BJ (cell line): ENCODE measurements at regions not wholly inside any gene's neighbourhood (a gene's known extent, or its start where the extent isn't known, plus 50 kb on each side); places are given as distances from the start of the nearest gene placed in this dataset.
"Not testable (repeated sequence)": the region's sequence is repeated elsewhere in the genome, so short reads cannot be mapped to it uniquely, and the experiment has no call there.

Experiments used
- CTCF ChIA-PET: fragments of 350-600 bp; formaldehyde crosslinking; extraction: SDS; loops from one replicate; lab custom pipeline; 2021; ENCODE audit warnings: antibody characterized with exemption, inconsistent platforms; lab: Yijun Ruan, JAX
- POLR2A ChIA-PET: fragments of 300-600 bp; sonication (Branson Sonifier 250); formaldehyde crosslinking; extraction: SDS; loops from one replicate; lab custom pipeline; 2021; ENCODE audit warnings: antibody characterized with exemption; lab: Charles Lee
- DNase-seq: peaks from one replicate; pipeline ENCODE4 v3.0.0-alpha.2; 2011; ENCODE audit warnings: low read depth
- H3K27me3 ChIP-seq: 2 replicates; pipeline ENCODE4 v1.6.0; 2011; ENCODE audit warnings: low read length; ENCODE audit not compliant: control insufficient read depth, insufficient read depth
- H3K36me3 ChIP-seq: 2 replicates; pipeline ENCODE4 v1.5.1; 2011; ENCODE audit warnings: low read length; ENCODE audit not compliant: control insufficient read depth, insufficient read depth
- H3K4me3 ChIP-seq: 2 replicates; pipeline ENCODE4 v1.5.1; 2011; ENCODE audit warnings: low read depth, mild to moderate bottlenecking, control low read depth, low read length
- TF ChIP-seq, protein P1 (sequence below): IDR thresholded peaks from 2 replicates; pipeline ENCODE4 v1.5.1; 2011; ENCODE audit warnings: low read depth, mild to moderate bottlenecking, control low read depth, inconsistent platforms, low read length, moderate library complexity; ENCODE audit not compliant: insufficient read depth

DNA sequence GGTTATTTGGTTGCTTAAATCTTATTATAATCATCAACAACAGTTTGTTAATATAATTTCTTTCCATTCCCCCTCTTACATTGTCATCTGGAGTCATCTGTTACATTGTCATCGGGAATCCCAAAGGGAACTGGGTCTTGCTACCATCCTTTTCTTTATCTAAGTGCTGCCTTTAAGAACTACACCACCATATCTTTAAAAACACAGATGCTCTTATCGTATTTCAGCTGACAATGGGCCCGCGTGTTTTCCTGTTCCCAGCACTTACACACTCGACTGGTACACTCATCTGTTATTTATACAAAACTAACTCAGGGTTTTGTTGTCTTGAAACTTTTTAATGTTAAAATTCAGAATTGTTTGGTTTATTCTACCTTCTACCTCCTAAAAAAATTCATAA lies 256.2 kb upstream of the MGMT start:
- Histone ChIP-seq H3K4me3 (no peak overlapping the region), H3K27me3 (no peaks in the 10 kb centered on the region), H3K36me3 (no peaks in the 10 kb centered on the region)
- TF ChIP-seq, protein P1, sequence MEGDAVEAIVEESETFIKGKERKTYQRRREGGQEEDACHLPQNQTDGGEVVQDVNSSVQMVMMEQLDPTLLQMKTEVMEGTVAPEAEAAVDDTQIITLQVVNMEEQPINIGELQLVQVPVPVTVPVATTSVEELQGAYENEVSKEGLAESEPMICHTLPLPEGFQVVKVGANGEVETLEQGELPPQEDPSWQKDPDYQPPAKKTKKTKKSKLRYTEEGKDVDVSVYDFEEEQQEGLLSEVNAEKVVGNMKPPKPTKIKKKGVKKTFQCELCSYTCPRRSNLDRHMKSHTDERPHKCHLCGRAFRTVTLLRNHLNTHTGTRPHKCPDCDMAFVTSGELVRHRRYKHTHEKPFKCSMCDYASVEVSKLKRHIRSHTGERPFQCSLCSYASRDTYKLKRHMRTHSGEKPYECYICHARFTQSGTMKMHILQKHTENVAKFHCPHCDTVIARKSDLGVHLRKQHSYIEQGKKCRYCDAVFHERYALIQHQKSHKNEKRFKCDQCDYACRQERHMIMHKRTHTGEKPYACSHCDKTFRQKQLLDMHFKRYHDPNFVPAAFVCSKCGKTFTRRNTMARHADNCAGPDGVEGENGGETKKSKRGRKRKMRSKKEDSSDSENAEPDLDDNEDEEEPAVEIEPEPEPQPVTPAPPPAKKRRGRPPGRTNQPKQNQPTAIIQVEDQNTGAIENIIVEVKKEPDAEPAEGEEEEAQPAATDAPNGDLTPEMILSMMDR = no peak
- CTCF ChIA-PET = no interaction called here
- POLR2A ChIA-PET = no interaction called here
- no peak for DNase-seq

DNA sequence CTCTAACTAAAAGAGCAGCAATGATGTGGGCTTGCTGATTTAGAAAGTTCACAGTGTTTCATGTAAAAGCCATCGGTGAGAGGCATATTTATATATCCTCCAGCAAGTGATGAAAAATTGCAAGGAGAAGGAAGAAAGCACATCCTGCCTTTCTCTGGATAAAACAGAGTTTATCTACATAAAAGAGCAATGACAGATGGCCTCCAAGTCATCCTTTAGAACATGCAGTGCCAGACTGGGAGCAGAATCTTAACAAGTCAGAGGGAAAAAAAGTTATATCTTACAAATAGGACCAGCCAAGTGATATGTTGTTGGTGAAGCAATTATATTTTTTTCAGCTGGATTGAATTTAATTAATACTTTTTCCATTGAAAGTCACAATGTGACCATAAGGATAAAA lies 253.8 kb upstream of the MGMT start:
- H3K36me3 ChIP-seq = no peaks in the 10 kb centered on the region
- DNase-seq = no peak
- no peaks in the 10 kb centered on the region for H3K27me3 ChIP-seq
- ChIA-PET CTCF (no interaction called here), POLR2A (no interaction called here)
- no peak overlapping the region for H3K4me3 ChIP-seq
- TF ChIP-seq, protein P1 = no peak

DNA sequence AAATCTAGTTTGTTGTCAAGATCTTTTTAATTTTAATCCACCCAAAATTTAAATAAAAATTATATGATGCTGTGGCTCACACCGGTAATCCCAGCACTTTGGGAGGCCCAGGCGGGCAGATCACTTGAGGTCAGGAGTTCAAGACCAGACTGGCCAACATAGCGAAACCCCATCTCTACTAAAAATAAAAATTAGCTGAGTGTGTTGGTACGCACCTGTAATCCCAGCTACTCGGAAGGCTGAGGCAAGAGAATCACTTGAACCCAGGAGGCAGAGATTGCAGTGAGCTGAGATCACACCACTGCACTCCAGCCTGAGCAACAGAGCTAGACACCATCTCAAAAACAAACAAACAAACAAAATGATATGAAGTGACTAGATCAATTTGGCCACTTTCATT lies 253.0 kb upstream of the MGMT start:
- CTCF ChIA-PET, DNase-seq: not testable (repeated sequence)

DNA sequence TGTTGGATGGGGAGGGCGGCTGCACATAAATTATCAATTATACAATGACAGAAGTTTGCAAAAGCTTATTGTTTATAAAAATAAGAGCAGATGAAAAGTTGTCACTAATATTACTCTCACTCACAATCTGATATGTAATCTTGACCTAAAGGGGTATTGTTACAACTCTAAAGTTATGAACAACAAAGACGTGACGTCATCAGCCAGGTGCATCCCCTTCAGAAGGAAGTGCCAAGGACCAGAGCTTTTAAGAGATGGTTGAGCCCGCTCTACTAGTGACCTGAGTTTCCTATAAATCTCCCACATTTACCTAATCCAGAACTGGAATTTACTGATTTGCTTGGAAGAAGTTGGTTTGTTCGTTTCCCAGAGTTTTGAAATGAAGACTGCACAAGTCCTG lies 247.7 kb upstream of the MGMT start:
- Histone ChIP-seq H3K27me3 (no peaks in the 10 kb centered on the region), H3K4me3 (no peak overlapping the region), H3K36me3 (no peaks in the 10 kb centered on the region)
- no peak for DNase-seq
- ChIA-PET POLR2A (no interaction called here), CTCF (no interaction called here)
- TF ChIP-seq, protein P1 = no peak

More for the DNA sequence above, 253.0 kb upstream of the MGMT start:
- H3K27me3 ChIP-seq, POLR2A ChIA-PET, H3K4me3 ChIP-seq, H3K36me3 ChIP-seq: not testable (repeated sequence)

DNA sequence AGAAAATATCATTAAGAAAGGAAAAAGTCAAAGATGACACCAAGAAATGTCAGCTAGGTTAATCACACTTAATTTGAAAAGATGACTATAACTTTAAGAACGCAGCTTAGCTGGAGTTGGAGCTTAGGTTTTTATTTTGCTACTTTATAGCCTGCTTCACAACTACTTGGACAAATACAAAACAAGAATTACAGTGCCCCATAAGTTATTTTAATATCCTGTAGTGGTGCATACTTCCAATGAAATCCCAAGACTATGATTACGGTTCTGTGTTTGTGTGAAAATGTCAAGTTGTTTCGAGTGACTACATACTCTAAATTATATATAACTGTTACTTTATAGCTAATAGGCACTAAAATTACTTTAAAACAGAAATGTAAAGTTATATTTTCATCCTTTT lies 244.6 kb upstream of the MGMT start:
- TF ChIP-seq, protein P1 = no peak
- H3K36me3 ChIP-seq = no peaks in the 10 kb centered on the region
- ChIA-PET CTCF (no interaction called here), POLR2A (no interaction called here)
- DNase-seq = no peak
- no peak overlapping the region for H3K4me3 ChIP-seq
- H3K27me3 ChIP-seq = no peaks in the 10 kb centered on the region

DNA sequence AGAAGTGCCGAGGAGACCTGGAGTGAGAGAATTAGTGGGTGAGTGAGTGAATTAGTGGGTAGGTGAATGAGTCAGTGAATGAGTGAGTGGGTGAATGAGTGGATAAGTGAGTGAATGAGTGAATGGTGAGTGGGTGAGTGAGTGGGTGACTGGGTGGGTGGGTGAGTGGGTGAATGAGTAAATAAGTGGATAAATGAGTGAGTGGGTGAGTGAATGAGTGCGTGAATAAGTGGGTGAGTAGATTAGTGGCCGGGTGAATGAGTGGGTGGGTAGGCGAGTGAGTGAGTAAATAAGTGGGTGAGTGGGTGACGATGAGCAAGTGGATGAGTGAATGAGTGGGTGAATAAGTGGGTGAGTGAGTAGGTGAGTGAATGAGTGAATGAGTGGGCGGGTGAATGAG lies 243.7 kb upstream of the MGMT start:
- ChIA-PET CTCF (no interaction called here), POLR2A (no interaction called here)
- TF ChIP-seq, protein P1 = no peak
- DNase-seq = no peak
- Histone ChIP-seq H3K36me3 (no peaks in the 10 kb centered on the region), H3K27me3 (no peaks in the 10 kb centered on the region), H3K4me3 (no peak overlapping the region)
